Stimulated activated CD8-positive, alpha-beta memory T cell treated with anti-CD3 and anti-CD28 coated beads, Interleukin-7, amount 100 ng/mL, for 4 hours (primary cell): ENCODE measurements at regions not wholly inside any gene's neighbourhood (a gene's known extent, or its start where the extent isn't known, plus 50 kb on each side); places are given as distances from the start of the nearest gene placed in this dataset.
"Not testable (repeated sequence)": the region's sequence is repeated elsewhere in the genome, so short reads cannot be mapped to it uniquely, and the experiment has no call there.

Experiments used
- DNase-seq, 2 donors: peaks; one replicate each; pipeline ENCODE4 v3.0.0-alpha.2; 2020; ENCODE audit warnings: low read depth in 2 of 2

DNA sequence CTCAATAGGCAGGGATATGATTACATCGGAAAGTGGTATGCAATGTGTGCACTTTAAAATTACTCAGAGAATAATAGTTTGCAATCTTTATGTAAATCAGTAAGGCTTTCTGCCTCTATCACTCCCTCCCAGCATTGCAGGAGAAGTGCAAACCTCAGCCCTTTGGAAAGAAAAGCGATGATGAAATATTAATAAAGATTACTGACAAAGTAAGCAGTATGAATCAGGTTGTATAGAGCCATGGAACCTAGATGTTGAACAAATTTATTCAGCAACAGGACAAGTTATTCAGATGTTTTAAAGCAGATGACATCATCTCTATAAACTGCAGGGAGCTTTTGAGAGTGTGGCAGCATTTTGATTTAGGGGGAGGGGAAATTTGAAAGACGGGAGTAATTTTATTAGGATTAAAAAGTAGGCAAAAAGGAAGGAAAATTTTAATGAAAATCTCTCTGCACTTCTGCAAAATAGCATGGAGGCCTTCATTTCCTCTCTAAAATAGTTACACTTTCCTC is 631.7 kb upstream of the GRIA3 start:
- no peak for DNase-seq

DNA sequence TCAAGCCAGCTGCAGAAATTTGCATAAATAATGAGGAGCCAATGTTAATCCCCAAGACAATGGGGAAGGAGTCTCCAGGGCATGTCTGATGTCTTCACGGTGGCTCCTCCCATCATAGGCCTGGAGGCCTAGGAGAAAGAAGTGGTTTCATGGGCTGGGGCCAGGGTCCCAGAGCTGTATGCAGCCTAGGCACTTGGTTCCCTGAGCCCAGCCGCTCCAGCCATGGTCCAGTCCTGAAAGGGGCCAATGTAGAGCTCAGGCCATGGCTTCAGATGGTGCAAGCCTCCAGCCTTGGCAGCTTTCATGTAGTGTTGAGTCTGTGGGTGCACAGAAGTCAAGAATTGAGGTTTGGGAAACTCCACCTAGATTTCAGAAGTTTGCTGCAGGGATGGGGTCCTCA is 628.2 kb upstream of the GRIA3 start:
- no peak for DNase-seq

GRCh38 chrX:122565952-122566351 is 618.1 kb upstream of the GRIA3 start:
- no peak for DNase-seq

GRCh38 chrX:122566401-122566800 is 617.7 kb upstream of the GRIA3 start:
- DNase-seq = no peak

GRCh38 chrX:122567911-122568310 is 616.2 kb upstream of the GRIA3 start:
- DNase-seq = no peak

DNA sequence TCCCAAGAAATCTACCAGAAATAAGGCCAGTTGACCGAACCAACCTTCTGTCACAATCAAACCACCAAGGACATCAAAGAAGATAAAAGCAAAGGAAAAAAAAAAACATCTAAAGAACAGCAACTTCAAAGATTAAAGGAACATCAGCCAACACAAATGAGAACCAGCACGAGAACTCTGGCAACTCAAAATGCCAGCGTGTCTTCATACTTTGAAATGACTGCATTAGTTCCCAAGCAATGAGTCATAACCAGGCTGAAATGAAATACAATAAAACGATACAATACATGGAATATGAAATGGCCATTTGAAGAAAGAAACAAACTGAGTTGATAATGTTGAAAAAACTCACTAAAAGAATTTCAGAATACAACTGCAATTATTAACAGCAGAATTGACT is 611.6 kb upstream of the GRIA3 start:
- DNase-seq = no peak

- no peak for DNase-seq
Measured at GRCh38 chrX:122579036-122579435, 605.0 kb upstream of the GRIA3 start.

DNA sequence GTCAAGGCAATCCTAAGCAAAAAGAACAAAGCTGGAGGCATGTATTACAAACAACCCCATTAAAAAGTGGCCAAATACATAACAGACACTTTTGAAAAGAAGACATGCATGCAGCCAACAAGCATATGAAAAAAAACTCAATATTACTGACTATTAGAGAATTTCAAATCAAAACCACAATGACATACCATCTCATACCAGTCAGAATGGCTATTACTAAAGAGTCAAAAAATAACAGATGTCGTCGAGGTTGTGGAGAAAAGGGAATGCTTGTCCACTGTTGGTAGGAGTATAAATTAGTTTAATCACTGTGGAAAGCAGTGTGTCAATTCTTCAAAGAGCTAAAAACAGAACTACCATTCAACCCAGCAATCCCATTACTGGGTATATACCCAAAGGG is 604.6 kb upstream of the GRIA3 start:
- no peak for DNase-seq

- DNase-seq = no peak
Measured at GRCh38 chrX:122582280-122582974, 601.7 kb upstream of the GRIA3 start.

GRCh38 chrX:122582975-122583305 is 601.1 kb upstream of the GRIA3 start:
- DNase-seq = no peak

DNA sequence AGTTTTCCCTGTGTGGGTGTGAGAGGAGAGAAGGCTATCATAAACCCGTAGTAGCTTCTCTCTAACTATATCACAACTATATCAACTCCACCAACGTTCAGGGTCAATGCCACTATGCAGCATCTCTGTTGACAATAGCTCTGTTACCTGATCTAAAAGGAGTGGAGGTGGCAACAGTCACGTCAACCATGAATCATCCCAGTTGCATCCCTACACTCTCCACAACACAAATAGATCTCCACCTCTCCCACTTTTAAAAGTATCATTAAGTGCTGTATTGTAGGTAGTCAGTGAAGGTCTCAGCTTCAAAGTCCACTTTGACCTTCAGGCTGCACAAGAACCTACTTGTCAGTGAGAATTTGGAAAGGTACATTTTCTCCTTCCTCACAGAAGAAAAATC is 600.5 kb upstream of the GRIA3 start:
- no peak for DNase-seq

DNA sequence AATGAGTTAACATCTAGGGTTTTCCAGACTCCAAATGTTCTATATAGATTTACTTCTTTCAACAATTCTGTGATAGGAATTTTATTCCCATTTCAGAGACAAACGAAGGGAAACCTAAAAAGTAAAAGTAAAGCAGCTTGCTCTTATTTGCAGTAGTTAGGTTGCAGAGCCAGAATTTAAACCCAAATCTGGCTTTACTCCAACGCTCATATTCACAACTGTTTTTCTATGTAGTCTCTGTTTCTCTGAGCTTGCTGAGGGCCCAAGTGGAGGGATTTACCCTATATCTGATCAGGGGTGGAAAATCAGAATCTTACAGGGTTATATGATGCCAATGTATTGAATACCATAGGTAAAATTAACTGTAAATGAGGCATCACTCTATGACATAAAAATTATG is 599.1 kb upstream of the GRIA3 start:
- no peak for DNase-seq

- DNase-seq = no peak
Measured at GRCh38 chrX:122586831-122587230, 597.2 kb upstream of the GRIA3 start.

- no peak for DNase-seq
Measured at GRCh38 chrX:122591546-122591945, 592.5 kb upstream of the GRIA3 start.

DNA sequence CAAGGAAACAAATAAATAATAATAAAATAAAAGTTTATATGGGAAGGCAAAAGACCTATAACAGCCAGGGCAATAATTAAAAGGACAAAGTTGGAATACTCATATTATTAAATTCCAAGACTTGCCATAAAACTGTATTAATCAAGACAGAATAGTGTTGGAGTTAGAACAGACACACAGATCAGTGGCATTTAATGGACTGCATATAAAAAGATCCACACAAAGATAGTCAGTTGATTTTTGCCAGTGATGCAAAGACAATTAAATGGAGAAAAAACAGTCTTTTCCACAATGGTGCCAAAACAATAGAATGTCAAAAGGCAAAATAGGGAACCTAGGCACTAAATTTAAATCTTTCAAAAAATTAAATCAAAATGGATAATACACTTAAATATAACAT is 587.1 kb upstream of the GRIA3 start:
- no peak for DNase-seq

- no peak for DNase-seq
Measured at GRCh38 chrX:122622795-122623194, 561.3 kb upstream of the GRIA3 start.

- DNase-seq = no peak
Measured at GRCh38 chrX:122625239-122625638, 558.8 kb upstream of the GRIA3 start.

GRCh38 chrX:122625821-122626220 is 558.3 kb upstream of the GRIA3 start:
- DNase-seq = no peak

GRCh38 chrX:122626871-122627270 is 557.2 kb upstream of the GRIA3 start:
- DNase-seq = no peak

GRCh38 chrX:122641136-122641535 is 542.9 kb upstream of the GRIA3 start:
- DNase-seq = no peak

DNA sequence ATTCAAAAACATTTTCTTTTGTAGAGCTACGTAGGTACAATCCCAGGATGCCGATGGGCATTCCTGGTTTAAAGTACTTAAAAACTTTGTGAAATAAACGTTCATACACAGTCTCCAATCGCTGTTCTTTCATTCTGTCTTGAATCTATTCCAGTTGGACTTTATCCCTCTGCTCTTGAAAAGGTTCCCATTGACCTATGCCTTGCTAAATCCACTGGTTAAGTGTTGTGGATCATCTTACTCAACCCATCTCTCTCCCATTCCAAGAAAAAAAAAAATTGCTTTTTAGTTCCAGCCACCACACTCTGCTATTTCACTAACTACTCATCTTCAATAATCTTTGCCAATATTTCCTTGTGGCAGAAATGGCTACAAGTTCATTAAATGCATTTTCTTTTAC is 542.3 kb upstream of the GRIA3 start:
- no peak for DNase-seq

DNA sequence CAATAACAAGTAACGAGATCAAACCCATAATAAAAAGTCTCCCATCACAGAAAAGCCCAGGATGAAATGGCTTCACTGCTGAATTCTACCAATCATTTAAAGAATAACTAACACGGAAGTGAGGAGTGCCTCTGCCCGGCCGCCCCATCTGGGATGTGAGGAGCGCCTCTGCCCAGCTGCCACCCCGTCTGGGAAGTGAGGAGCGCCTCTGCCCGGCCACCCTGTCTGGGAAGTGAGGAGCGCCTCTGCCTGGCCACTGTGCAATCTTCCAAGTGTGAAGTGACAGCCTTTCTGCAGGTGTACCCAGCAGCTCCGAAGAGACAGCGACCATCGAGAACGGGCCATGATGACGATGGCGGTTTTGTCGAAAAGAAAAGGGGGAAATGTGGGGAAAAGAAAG is 528.8 kb upstream of the GRIA3 start:
- DNase-seq = not testable (repeated sequence)

DNA sequence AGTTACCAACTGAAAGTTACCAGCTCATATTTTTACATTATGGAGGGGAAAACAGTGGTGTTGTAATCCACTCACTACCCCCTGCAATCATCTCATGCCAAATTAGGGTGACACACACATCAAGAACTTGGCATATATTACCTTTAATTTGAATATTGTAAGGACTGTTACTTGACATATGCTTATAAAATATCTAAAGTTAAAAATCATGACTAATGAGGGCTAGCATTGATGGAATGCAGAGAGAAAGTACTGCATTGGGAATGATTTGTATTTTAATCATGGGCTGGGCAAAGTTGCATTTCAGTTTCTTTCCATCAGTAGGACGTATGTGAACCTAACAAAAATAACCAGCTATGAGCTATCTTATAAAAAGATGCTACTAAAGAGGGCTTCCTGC is 517.5 kb upstream of the GRIA3 start:
- no peak for DNase-seq

DNA sequence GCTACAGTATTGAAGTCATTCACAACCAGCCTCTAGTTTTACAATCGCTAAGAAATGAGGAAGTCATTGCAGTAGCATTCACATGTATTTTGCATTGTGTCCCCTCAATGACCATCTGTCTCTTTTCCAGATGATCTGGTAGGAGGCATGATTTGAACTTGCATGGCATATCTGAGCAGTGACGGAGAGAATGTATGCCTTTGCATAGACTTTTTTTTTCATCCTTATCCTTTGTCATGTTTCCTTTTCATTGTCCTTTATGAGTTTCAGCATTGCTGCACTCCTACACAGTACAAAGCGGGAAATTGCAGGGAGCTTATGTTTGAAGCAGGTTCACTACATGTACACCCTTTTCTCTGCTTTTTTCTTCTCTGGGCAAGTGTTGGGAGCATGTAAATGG is 516.4 kb upstream of the GRIA3 start:
- no peak for DNase-seq
